GM12872 (cell line): ENCODE measurements at regions not wholly inside any gene's neighbourhood (a gene's known extent, or its start where the extent isn't known, plus 50 kb on each side); places are given as distances from the start of the nearest gene placed in this dataset.

Experiments
- CTCF ChIP-seq: IDR thresholded peaks from 3 replicates; pipeline ENCODE4 v1.5.1; 2011; ENCODE audit warnings: low read depth, mild to moderate bottlenecking, low read length, moderate library complexity; ENCODE audit not compliant: insufficient read depth

- no peak for TF ChIP-seq CTCF
Observed at GRCh38 chr15:99445272-99445850, 120.4 kb upstream of the MEF2A start.

GRCh38 chr15:99446565-99447496, 119.0 kb upstream of the MEF2A start:
- no peak for TF ChIP-seq CTCF

- TF ChIP-seq CTCF, result no peak
Observed at GRCh38 chr15:99447497-99448371, 118.0 kb upstream of the MEF2A start.

GRCh38 chr15:99449514-99449913, 116.3 kb upstream of the MEF2A start:
- no peak for TF ChIP-seq CTCF

- TF ChIP-seq CTCF, result no peak
Observed at GRCh38 chr15:99450896-99451358, 114.9 kb upstream of the MEF2A start.

- TF ChIP-seq CTCF, result no peak
Observed at GRCh38 chr15:99451484-99451883, 114.3 kb upstream of the MEF2A start.

- TF ChIP-seq CTCF, result no peak
Observed at GRCh38 chr15:99452010-99452409, 113.8 kb upstream of the MEF2A start.
